ENCODE measurements at regions not wholly inside any gene's neighbourhood (a gene's known extent, or its start where the extent isn't known, plus 50 kb on each side); places are given as distances from the start of the nearest gene placed in this dataset.

GRCh38 chr2:129757366-129757914 lies 222.0 kb upstream of the RAB6C start:
- no peaks in the 10 kb centered on the region for H3K79me2 ChIP-seq (ENCODE audit: low read depth)
- H2AFZ ChIP-seq, result no peak overlapping the region
- no peaks in the 10 kb centered on the region for H3K9me2 ChIP-seq (ENCODE audit: insufficient read depth)
- ChIA-PET POLR2A (ENCODE audit: unreplicated experiment) (no interaction called here), CTCF (no interaction called here)
- no peak overlapping the region for H3K4me2 ChIP-seq
- H3K27ac ChIP-seq, result no peak overlapping the region
- peaks cover 72% of the 10 kb centered on the region for H3K27me3 ChIP-seq (ENCODE audit: insufficient read depth, low read depth)
- H3F3A ChIP-seq (ENCODE audit: insufficient read depth, low read depth), result no peaks in the 10 kb centered on the region
- BruUV-seq (replicated peaks), result no TSS peak
- H3K4me3 ChIP-seq, result no peak overlapping the region
- no peak for DNase-seq
- intact Hi-C loops (cut with micrococcal nuclease; ENCODE audit: unreplicated experiment), result no loop called here
- no peaks in the 10 kb centered on the region for H3K36me3 ChIP-seq (ENCODE audit: low read depth)
- no peaks in the 10 kb centered on the region for H3K9me3 ChIP-seq (ENCODE audit: insufficient read depth, low read depth)
- no peaks in the 10 kb centered on the region for H3K4me1 ChIP-seq (replicated peaks; ENCODE audit: insufficient read depth)
- TF ChIP-seq CTCF (conservative IDR thresholded peaks at IDR 0.05) (no peak), EZH2 (IDR thresholded peaks at IDR 0.05; ENCODE audit: low read depth) (no peak)
- H4K20me1 ChIP-seq (ENCODE audit: insufficient read depth), result no peaks in the 10 kb centered on the region

GRCh38 chr2:129757915-129758783 lies 221.3 kb upstream of the RAB6C start:
- Histone ChIP-seq H3K9me2 (ENCODE audit: insufficient read depth) (no peaks in the 10 kb centered on the region), H3K27ac (no peak overlapping the region), H3K4me3 (peak overlapping the region; percentile 15; the same call in 1 of the 2 replicates), H3K27me3 (ENCODE audit: insufficient read depth, low read depth) (peaks cover 72% of the 10 kb centered on the region), H3K4me2 (peak overlapping the region; percentile 38), H3K4me1 (replicated peaks; ENCODE audit: insufficient read depth) (no peaks in the 10 kb centered on the region), H3K36me3 (ENCODE audit: low read depth) (no peaks in the 10 kb centered on the region), H3K79me2 (ENCODE audit: low read depth) (no peaks in the 10 kb centered on the region), H4K20me1 (ENCODE audit: insufficient read depth) (no peaks in the 10 kb centered on the region), H3F3A (ENCODE audit: insufficient read depth, low read depth) (no peaks in the 10 kb centered on the region), H2AFZ (no peak overlapping the region), H3K9me3 (ENCODE audit: insufficient read depth, low read depth) (no peaks in the 10 kb centered on the region)
- CTCF ChIA-PET, result no interaction called here
- DNase-seq, result no peak
- TF ChIP-seq EZH2 (IDR thresholded peaks at IDR 0.05; ENCODE audit: low read depth) (no peak), CTCF (conservative IDR thresholded peaks at IDR 0.05) (no peak)
- no TSS peak for BruUV-seq (replicated peaks)
- POLR2A ChIA-PET (ENCODE audit: unreplicated experiment), result no interaction called here
- intact Hi-C loops (cut with micrococcal nuclease; ENCODE audit: unreplicated experiment), result no loop called here

GRCh38 chr2:129758784-129759471 lies 220.5 kb upstream of the RAB6C start:
- H3K9me3 ChIP-seq (ENCODE audit: insufficient read depth, low read depth), result no peaks in the 10 kb centered on the region
- H3K27me3 ChIP-seq (ENCODE audit: insufficient read depth, low read depth), result peaks cover 72% of the 10 kb centered on the region
- POLR2A ChIA-PET (ENCODE audit: unreplicated experiment), result no interaction called here
- TF ChIP-seq EZH2 (IDR thresholded peaks at IDR 0.05; ENCODE audit: low read depth), result no peak
- no peak for TF ChIP-seq CTCF (conservative IDR thresholded peaks at IDR 0.05)
- H3K9me2 ChIP-seq (ENCODE audit: insufficient read depth), result no peaks in the 10 kb centered on the region
- CTCF ChIA-PET, result no interaction called here
- H3K36me3 ChIP-seq (ENCODE audit: low read depth), result no peaks in the 10 kb centered on the region
- H3K27ac ChIP-seq, result no peak overlapping the region
- no TSS peak for BruUV-seq (replicated peaks)
- H3F3A ChIP-seq (ENCODE audit: insufficient read depth, low read depth), result no peaks in the 10 kb centered on the region
- no peak for DNase-seq
- no peaks in the 10 kb centered on the region for H3K79me2 ChIP-seq (ENCODE audit: low read depth)
- H4K20me1 ChIP-seq (ENCODE audit: insufficient read depth), result no peaks in the 10 kb centered on the region
- no peaks in the 10 kb centered on the region for H3K4me1 ChIP-seq (replicated peaks; ENCODE audit: insufficient read depth)
- peak overlapping the region; percentile 15; the same call in 1 of the 2 replicates for H3K4me3 ChIP-seq
- H2AFZ ChIP-seq, result no peak overlapping the region
- H3K4me2 ChIP-seq, result peak overlapping the region; percentile 38
- intact Hi-C loops (cut with micrococcal nuclease; ENCODE audit: unreplicated experiment), result no loop called here
